Fibroblast of peridontal ligament (primary cell): ENCODE measurements at regions not wholly inside any gene's neighbourhood (a gene's known extent, or its start where the extent isn't known, plus 50 kb on each side); places are given as distances from the start of the nearest gene placed in this dataset.

Experiments
- DNase-seq: peaks from one replicate; pipeline ENCODE4 v3.0.0-alpha.2; 2010; ENCODE audit errors: extremely low read depth

DNA sequence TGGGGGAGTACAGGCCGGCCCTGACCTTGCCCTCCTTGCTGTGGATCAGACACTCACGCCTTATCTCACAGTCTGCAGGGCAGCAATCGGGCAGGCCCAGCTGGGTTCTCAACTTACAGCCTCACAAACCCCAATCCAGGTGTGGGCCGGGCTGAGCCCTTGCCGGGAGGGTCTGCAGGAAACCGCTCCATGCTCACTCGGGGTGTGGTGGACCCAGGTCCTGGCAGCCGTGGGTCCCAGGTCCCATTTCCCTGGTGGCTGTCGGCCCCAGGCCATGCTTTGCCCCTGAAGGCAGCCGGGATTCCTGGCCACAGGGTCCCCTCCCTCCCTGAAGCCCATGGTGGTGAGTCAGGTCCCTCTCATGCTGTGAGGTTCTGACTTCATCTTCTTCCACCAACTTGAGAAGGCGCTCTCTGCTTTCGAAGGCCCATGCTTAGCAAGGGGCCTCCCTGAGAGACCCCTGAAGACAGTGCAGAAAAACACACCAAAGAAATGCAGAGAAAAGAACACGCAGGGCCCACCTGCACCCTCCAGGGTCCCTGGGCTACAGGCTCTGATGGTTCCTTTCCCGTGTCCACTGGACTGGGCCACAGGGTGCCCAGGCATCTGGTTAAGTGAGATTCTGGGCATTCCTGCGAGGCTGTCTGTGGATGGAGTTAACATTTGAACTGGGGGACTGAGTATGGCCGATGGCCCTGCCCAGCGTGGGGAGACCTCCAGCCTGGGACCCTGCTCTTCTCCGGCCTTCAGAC is 588.2 kb downstream of the BRD1 start:
- no peak for DNase-seq

- no peak for DNase-seq
Measured at GRCh38 chr22:49238181-49239141, 589.2 kb downstream of the BRD1 start.

DNA sequence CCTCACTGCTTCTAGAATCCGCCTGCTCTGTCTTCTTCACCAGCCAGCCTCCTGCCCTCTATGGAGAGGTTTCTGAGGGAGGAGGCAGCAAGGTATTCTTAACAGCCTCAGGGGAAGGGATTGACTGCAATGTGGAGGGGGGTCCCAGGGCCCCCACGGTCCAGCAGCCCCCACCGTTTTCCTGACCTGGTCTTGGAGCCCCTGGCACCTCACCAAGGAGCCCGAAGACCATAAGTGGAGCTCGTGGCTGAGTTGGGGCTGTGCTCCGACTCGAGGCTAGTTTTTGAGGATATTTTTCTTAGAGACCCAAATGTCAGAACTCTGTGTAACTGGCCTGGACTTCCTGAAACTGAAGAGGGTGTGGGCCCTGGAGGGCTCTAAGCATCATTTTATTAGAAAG is 590.0 kb downstream of the BRD1 start:
- no peak for DNase-seq

GRCh38 chr22:49237279-49237678 is 590.4 kb downstream of the BRD1 start:
- no peak for DNase-seq

DNA sequence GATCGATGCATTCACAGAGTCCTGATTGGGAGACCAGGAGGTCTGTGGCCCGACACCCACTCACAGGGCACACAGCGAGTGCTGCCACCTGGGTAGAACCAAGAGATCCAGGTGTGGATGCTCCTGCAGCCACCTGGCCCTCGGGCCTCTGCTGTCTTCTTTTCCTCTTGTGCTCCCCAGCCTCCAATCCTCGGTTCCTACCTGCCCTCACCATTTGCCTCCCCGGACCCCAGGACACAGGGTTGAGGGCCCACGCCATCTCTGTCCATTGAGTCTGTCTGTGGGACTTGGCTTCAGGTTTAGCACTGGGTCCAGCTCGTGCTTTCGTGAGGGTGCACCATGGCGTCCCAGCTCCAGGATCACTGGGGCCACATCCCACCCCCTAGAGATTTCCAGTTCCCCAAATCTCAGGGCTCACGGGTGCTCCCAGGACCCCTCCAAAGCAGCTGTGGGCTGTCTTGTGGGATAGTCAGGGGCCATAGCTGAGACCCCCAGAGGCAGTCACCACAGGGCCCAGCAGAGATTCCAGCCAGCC is 591.1 kb downstream of the BRD1 start:
- DNase-seq, result no peak

DNA sequence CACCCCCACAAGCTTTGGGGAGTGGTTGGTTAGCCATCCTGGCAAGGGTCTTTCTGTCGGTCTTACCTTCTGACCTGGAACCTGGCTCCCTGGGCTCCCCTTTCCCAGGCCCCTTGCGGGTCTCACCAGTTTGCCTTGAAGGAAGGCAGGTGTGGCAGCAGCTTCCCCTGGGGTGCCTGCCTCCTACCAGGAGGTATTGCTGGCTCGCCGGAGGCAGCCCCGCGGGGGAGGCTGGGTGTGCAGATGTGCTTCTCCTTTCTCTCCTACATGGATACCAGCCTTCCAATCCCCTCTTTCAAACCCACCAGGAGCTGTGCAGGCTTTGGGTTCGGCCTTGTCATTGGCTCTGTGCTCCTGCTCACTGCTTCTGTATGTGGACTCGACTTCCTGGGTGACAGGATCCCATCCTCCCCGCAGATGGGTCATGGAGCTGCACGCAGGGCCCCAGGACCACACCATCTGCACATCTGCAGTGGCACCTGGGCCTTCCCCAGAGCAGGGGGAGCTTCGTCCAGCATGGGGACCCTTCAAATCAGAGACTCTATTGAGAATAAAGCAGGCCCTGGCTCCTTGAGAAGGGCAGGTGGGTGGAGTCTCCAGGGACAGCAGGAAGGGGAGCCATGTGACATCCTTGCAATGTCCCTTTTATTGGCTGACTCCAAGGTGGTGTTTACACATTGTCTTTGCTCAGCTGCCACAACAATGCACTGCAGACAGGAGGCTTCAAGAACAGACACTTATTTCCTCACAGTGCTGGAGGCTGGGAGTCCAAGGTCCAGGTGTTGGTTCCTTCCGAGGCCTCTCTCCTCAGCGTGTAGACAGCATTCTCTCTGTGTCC is 592.0 kb downstream of the BRD1 start:
- DNase-seq, result no peak

DNA sequence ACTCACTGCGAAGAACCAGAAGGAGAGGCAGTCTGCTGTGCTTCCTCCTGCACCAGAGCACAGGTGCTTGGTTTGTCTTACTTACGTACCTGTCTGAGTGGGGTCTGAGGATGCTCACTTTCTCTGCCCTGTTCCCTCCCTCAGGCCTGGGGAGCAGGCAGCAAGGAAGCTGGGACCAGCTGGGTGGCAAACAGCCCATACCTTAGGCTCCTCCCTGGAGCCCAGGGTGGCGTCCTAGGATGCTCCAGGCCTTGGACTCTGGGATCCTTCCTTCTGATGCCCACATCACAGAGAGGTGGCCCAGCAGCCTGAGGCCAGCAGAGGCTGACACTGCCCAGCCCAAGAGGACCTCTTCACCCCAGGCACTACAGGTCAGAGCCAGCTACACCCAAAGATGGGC is 593.2 kb downstream of the BRD1 start:
- DNase-seq, result no peak

- DNase-seq, result no peak
Measured at GRCh38 chr22:49233507-49234100, 594.1 kb downstream of the BRD1 start.

GRCh38 chr22:49232319-49233067 is 595.2 kb downstream of the BRD1 start:
- DNase-seq, result no peak

DNA sequence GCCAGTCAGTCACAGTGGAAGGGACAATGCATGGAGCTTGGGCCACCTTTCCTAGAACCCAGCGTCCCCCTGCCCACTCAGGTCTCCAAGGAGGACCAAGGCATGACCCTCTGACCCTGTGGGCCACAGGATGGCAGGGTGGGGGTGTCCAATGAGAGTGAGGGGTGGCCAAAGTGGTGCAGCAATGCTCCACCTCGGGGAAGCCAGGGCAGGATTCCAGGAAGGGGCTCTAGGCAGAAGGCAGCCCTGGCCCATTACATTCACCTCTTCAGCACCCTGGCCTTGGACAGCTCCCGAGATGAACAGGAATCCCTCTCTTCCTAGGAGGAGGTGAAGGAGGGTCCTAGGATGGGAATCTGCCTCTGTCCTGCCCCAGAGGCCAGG is 597.5 kb downstream of the BRD1 start:
- no peak for DNase-seq

DNA sequence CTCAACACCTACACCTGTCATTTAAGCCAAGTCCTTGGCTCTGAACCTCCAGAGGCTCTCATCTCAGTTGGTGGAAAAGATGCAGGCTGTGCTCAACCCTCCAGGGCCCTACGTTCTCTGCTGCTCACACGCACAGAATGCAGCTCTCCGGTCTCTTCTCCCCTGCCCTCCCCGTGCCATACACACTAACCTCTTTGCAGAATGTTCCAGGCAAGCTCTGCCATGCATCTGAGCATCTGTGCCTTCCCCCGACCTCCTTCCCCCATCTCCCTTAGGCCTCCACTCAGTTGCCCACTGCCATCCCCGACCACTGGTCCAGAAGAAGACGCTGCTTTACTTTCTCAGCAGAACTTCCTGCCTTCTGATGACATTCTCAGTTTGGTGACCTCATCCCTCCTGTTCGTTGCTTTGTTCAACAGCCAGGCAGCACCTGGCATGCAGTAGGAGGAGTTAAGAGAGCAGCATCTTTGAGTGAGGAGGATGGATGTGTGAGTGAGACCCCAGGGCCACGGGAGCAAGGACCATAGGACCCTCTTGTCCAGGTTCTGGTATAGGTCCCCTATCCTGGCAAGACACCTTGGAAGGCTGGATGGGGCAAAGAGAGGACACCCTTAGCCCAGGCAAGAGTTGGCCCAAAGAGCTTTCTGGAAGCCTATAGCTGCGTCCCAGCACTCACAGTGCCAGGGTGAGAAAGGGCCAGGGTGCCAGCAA is 598.0 kb downstream of the BRD1 start:
- DNase-seq, result no peak

DNA sequence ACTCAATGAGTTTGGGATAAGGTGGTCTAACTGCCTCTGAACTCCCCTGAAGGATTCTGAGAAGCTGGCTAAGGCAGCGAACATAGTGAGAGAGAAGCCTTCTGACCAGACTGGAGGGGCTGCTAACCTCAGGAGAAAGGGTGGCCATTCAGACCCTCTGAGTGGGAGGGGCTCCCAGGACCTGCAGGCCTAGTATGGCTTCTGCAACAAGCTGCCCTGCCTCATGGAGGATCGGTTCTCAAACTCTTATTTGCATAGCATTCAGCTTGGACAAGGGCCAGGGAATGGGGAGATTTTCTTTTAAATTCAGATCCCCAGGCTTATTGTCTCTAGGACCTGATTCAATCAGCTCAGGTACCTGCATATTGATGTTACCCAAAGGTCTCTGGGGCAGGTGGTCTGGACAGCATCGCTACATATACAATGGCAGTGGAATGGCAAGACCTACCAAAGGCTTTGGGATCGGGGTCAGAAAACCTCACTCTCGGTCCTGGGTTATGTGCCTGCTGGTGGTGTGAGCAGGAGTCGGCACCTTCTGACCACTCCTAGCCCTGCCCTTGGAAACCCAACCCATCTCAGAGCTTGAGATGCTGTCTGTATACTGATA is 599.1 kb downstream of the BRD1 start:
- no peak for DNase-seq

GRCh38 chr22:49227670-49228069 is 600.0 kb downstream of the BRD1 start:
- no peak for DNase-seq

DNA sequence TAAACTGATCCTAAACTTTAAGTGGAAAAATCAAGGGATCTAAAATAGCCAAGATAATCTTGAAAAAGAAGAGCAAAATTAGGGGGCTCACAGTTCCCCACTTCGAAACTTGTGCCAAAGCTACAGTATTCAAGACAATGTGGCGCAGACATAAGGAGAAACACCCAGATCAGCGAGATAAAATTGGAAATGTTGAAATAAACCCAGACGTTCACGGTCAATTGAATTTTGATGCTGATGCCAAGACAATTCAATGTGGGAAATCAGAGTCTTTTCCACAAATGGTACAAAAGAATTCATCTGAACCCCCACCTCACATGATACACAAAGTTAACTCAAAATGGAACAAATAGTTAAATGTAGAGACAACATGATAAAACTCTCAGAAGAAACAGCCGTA is 601.6 kb downstream of the BRD1 start:
- DNase-seq, result no peak

DNA sequence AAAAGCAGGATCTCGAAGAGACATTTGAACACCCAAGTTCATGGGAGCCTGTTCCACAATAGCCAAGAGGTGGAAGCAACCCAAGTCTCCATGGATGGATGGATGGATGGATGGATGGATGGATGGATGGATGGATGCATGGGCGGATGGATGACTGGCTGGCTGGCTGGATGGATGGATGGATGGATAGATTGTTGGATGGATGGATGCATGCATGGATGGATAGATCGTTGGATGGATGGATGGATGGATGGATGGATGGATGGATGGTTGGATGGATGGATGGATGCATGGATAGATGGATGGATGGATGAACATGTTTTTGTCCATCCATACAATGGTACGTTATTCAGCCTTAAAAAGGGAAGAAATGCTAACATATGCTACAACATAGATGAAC is 603.4 kb downstream of the BRD1 start:
- no peak for DNase-seq

- no peak for DNase-seq
Measured at GRCh38 chr22:49218142-49218541, 609.5 kb downstream of the BRD1 start.

DNA sequence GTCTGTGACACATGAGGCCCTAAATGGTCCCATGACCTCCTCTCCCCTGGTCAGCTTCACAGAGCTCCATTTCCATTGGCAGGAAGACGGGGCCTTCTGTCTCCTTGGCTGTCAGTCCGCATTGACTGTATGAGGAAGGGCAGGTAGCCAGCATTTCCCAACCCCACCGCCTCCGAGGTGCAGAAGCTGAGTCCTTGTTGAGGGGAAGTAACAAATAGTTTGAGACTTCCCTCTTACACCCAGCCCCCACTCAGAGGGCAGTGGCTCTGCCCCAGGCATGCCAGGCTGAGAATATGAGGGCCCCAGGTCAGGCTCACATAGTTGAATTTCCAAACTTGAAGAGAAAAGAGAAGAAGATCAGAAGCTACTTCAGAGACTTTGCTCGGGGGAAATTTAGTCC is 611.1 kb downstream of the BRD1 start:
- DNase-seq, result no peak

GRCh38 chr22:49215840-49216239 is 611.8 kb downstream of the BRD1 start:
- DNase-seq, result no peak

- no peak for DNase-seq
Measured at GRCh38 chr22:49214976-49215375, 612.7 kb downstream of the BRD1 start.
